Mucosa of descending colon (tissue), 3 donors: ENCODE measurements at regions not wholly inside any gene's neighbourhood (a gene's known extent, or its start where the extent isn't known, plus 50 kb on each side); places are given as distances from the start of the nearest gene placed in this dataset.
A peak's percentile ranks its signal among the peaks of the same experiment; 100 is the strongest.

Experiments used
- ATAC-seq: fragments of 200-7000 bp; cut with Tn5 transposase; one replicate; pipeline ENCODE4 v1.9.1; 2020; ENCODE audit warnings: mild to moderate bottlenecking, moderate library complexity
- DNase-seq, 3 donors: peaks; one replicate each; pipeline ENCODE4 v3.0.0-alpha.2; 2020
- H3K36me3 ChIP-seq: fragments of 200-600 bp; one replicate; pipeline ENCODE4 v1.8.0; 2021; ENCODE audit warnings: low read depth, mild to moderate bottlenecking
- H3K4me1 ChIP-seq: fragments of 200-600 bp; one replicate; pipeline ENCODE4 v1.8.0; 2021; ENCODE audit warnings: low read depth, mild to moderate bottlenecking
- H3K4me3 ChIP-seq: fragments of 200-600 bp; one replicate; pipeline ENCODE4 v1.8.0; 2021; ENCODE audit warnings: mild to moderate bottlenecking
- H3K9me3 ChIP-seq: fragments of 200-600 bp; one replicate; pipeline ENCODE4 v1.8.0; 2021; ENCODE audit warnings: mild to moderate bottlenecking
- intact Hi-C, 2 donors: fragments of 100-400 bp; cut with DNase I in 1 of 2; cut with micrococcal nuclease in 1 of 2; formaldehyde crosslinking; loops; one replicate each; pipeline versions ENCODE4 v1.11.0 to v1.11.1; 2022; cut with DNase I, micrococcal nuclease
- TF ChIP-seq, protein P1 (sequence below): fragments of 200-600 bp; IDR thresholded peaks from one replicate; pipeline ENCODE4 v1.8.0; 2022; ENCODE audit warnings: antibody characterized with exemption, mild to moderate bottlenecking
- donor health status: DM: no; HTN: no; CAD: no; lungs with moderate emphysema.
- donor health status: DM: no; HTN: no; CAD: no.
- donor health status: DM: no; HTN: yes; CAD: no.

GRCh38 chr1:22252251-22252650 lies 109.4 kb upstream of the WNT4 start:
- H3K9me3 ChIP-seq = no peaks in the 10 kb centered on the region
- H3K4me1 ChIP-seq = peaks cover 20% of the 10 kb centered on the region
- no peak overlapping the region for H3K4me3 ChIP-seq
- ATAC-seq (no peak), DNase-seq (no peak)
- no peaks in the 10 kb centered on the region for H3K36me3 ChIP-seq
- TF ChIP-seq, protein P1, sequence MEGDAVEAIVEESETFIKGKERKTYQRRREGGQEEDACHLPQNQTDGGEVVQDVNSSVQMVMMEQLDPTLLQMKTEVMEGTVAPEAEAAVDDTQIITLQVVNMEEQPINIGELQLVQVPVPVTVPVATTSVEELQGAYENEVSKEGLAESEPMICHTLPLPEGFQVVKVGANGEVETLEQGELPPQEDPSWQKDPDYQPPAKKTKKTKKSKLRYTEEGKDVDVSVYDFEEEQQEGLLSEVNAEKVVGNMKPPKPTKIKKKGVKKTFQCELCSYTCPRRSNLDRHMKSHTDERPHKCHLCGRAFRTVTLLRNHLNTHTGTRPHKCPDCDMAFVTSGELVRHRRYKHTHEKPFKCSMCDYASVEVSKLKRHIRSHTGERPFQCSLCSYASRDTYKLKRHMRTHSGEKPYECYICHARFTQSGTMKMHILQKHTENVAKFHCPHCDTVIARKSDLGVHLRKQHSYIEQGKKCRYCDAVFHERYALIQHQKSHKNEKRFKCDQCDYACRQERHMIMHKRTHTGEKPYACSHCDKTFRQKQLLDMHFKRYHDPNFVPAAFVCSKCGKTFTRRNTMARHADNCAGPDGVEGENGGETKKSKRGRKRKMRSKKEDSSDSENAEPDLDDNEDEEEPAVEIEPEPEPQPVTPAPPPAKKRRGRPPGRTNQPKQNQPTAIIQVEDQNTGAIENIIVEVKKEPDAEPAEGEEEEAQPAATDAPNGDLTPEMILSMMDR = no peak
- intact Hi-C loops = no loop called here

GRCh38 chr1:22253012-22253790 lies 110.3 kb upstream of the WNT4 start:
- intact Hi-C loops = no loop called here
- ATAC-seq = no peak
- TF ChIP-seq, protein P1 = no peak
- H3K9me3 ChIP-seq = no peaks in the 10 kb centered on the region
- H3K4me1 ChIP-seq = peaks cover 29% of the 10 kb centered on the region
- H3K36me3 ChIP-seq = no peaks in the 10 kb centered on the region
- no peak overlapping the region for H3K4me3 ChIP-seq
- DNase-seq = no peak

- intact Hi-C loops = no loop called here
- Histone ChIP-seq H3K4me1 (peaks cover 38% of the 10 kb centered on the region), H3K36me3 (no peaks in the 10 kb centered on the region), H3K4me3 (no peak overlapping the region), H3K9me3 (no peaks in the 10 kb centered on the region)
- DNase-seq = no peak
- TF ChIP-seq, protein P1 = no peak
- ATAC-seq = no peak
These were observed 111.9 kb upstream of the WNT4 start for GRCh38 chr1:22254756-22255155.

DNA sequence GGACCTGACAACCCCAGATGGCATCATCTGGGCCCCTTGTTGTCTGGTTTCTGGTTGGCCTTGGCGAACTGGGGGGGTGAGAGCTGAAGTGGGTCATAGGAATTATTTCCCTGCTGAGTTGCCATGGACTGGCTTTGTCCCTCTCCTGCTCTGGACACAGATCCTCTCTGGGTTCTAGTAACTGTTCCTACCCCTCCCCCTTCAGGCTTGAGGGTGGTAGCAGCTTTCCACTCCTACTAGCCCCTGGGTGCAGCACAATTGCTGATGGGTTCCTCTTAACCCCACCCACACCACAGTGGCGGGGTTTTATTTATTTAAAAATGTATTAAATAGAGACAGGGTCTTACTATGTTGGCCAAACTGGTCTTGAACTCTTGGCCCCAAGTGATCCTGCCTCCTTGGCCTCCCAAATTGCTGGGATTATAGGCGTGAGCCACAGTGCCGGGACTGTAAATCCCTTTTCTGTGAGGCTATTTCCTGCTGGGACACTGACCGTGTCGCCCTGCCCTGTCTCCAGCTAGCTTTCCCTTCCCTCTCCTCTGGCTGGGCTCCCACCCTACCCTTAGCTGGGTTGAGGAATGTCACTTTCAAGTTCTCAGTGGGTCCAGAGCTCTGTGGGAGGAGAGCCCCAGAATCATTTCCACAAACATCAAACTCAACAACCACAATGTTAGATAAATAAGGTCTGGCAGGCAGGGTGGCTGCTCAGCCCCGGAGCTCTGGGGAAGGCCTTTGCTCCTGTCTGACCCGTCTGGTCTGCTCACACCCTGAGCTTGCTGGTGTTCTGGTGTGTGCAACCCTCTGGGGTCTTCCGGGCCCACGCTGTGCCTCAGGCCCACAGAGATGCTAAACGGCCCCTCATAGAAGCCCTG lies 112.7 kb upstream of the WNT4 start:
- H3K4me3 ChIP-seq = no peak overlapping the region
- H3K36me3 ChIP-seq = no peaks in the 10 kb centered on the region
- intact Hi-C loops = no loop called here
- ATAC-seq (peak; percentile 44), DNase-seq (peak in 2 of 3 donors; percentile 61 to 68)
- TF ChIP-seq, protein P1 = no peak
- H3K9me3 ChIP-seq = no peaks in the 10 kb centered on the region
- peaks cover 46% of the 10 kb centered on the region for H3K4me1 ChIP-seq

GRCh38 chr1:22256213-22256512 lies 113.3 kb upstream of the WNT4 start:
- H3K4me3 ChIP-seq = no peak overlapping the region
- peaks cover 46% of the 10 kb centered on the region for H3K4me1 ChIP-seq
- DNase-seq (no peak), ATAC-seq (no peak)
- intact Hi-C loops = no loop called here
- H3K9me3 ChIP-seq = no peaks in the 10 kb centered on the region
- H3K36me3 ChIP-seq = no peaks in the 10 kb centered on the region
- TF ChIP-seq, protein P1 = no peak
